MV-4-11 (cell line): ENCODE measurements at regions not wholly inside any gene's neighbourhood (a gene's known extent, or its start where the extent isn't known, plus 50 kb on each side); places are given as distances from the start of the nearest gene placed in this dataset.
"Not testable (repeated sequence)": the region's sequence is repeated elsewhere in the genome, so short reads cannot be mapped to it uniquely, and the experiment has no call there.

Source experiments
- DNase-seq: peaks from one replicate; lab custom pipeline; 2025; lab: John Stamatoyannopoulos, UW

DNA sequence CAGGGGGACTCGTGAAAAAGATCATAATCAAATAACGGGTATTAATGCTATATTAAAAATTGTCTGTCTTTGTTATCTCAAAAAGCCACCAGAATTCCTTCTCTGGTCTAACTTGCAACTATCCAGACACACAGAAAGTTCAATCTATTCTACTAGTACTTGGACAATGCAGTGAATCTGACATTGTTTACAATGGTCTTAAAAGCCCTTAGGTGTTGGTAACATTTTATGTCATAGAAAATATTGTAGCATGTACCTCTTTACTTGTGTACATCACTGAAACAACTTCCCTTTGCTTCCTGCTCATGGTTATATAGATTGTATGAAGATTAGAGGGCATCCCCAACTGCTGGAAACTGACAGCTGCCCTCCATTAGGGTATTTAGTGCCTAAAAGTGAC, 71.1 kb upstream of the PPP3CA start:
- no peak for DNase-seq

- DNase-seq, result peak; percentile 92
Measured at GRCh38 chr4:101418055-101418454, 70.7 kb upstream of the PPP3CA start.

GRCh38 chr4:101417046-101417445, 69.7 kb upstream of the PPP3CA start:
- no peak for DNase-seq

GRCh38 chr4:101415962-101416361, 68.6 kb upstream of the PPP3CA start:
- DNase-seq, result no peak

GRCh38 chr4:101414496-101414895, 67.2 kb upstream of the PPP3CA start:
- DNase-seq, result no peak

GRCh38 chr4:101411926-101412325, 64.6 kb upstream of the PPP3CA start:
- no peak for DNase-seq

GRCh38 chr4:101411281-101411910, 64.1 kb upstream of the PPP3CA start:
- DNase-seq, result not testable (repeated sequence)

- no peak for DNase-seq
Measured at GRCh38 chr4:101400096-101400495, 52.8 kb upstream of the PPP3CA start.

DNA sequence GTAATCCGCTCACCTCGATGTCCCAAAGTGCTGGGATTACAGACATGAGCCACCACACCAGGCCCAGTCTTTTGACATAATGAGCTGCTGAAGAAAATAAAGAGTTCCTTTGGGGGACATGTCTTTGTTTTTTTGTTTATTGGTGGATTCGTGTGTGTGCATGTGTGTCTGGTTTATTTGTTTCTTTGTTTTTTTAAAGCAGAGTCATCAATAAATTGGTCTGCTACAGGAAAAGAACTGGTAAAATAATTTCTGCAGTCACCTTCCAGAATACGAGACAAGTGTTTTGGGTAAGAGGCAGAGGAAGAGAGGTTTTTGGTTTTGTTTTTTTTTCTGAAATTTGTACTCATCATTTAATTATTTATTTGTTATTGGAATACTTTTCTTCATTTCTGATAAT, 51.5 kb upstream of the PPP3CA start:
- DNase-seq, result no peak
